Neuron (in vitro differentiated cells): ENCODE measurements at regions not wholly inside any gene's neighbourhood (a gene's known extent, or its start where the extent isn't known, plus 50 kb on each side); places are given as distances from the start of the nearest gene placed in this dataset.
"Not testable (repeated sequence)": the region's sequence is repeated elsewhere in the genome, so short reads cannot be mapped to it uniquely, and the experiment has no call there.

ENCODE experiments used
- H2AFZ ChIP-seq: one replicate; pipeline ENCODE4 v1.6.1; 2013; ENCODE audit warnings: low read depth, mild to moderate bottlenecking, inconsistent platforms, low read length, moderate library complexity
- H3K27me3 ChIP-seq: one replicate; pipeline ENCODE4 v1.6.1; 2013; ENCODE audit warnings: low read length; ENCODE audit not compliant: insufficient read depth
- H3K36me3 ChIP-seq: one replicate; pipeline ENCODE4 v1.6.1; 2013; ENCODE audit warnings: low read length; ENCODE audit not compliant: insufficient read depth
- H3K4me1 ChIP-seq: one replicate; pipeline ENCODE4 v1.6.1; 2013; ENCODE audit warnings: low read length; ENCODE audit not compliant: insufficient read depth
- H3K4me3 ChIP-seq: 2 replicates; pipeline ENCODE4 v1.5.1; 2013; ENCODE audit warnings: mild to moderate bottlenecking, low read length, moderate library complexity
- H3K9me3 ChIP-seq: one replicate; pipeline ENCODE4 v1.6.1; 2013; ENCODE audit warnings: low read length

- H3K27me3 ChIP-seq, result no peaks in the 10 kb centered on the region
Measured at GRCh38 chr22:42192547-42192946, 61.9 kb upstream of the CYP2D6 start.

GRCh38 chr22:42190274-42190673 is 59.7 kb upstream of the CYP2D6 start:
- Histone ChIP-seq H2AFZ (no peak overlapping the region), H3K4me1 (no peaks in the 10 kb centered on the region), H3K4me3 (no peak overlapping the region), H3K27me3 (no peaks in the 10 kb centered on the region), H3K9me3 (no peaks in the 10 kb centered on the region), H3K36me3 (peaks cover 3% of the 10 kb centered on the region)

More at GRCh38 chr22:42192547-42192946, 61.9 kb upstream of the CYP2D6 start:
- H3K36me3 ChIP-seq, result peaks cover 6% of the 10 kb centered on the region
- peaks cover 3% of the 10 kb centered on the region for H3K9me3 ChIP-seq
- H2AFZ ChIP-seq, result no peak overlapping the region
- H3K4me1 ChIP-seq, result no peaks in the 10 kb centered on the region
- no peak overlapping the region for H3K4me3 ChIP-seq

DNA sequence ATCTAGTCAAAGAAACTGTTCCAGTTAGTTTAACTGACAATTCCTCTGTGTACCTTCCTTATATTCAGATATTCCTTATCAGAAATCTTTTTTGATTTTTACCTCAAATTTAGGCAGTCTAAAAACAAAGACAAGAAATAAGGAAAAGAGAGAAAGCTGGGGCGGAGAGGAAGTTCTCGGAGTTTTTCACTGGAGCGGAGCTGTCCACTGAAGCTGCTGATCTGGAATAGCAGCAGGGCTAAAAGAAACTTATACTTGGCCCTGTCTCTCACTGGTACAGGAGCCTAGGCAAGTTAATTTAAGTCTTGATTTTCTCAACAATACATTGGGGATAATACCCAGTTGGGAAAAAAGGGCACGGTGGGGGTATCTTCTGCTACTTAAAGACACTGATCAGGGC is 59.2 kb upstream of the CYP2D6 start:
- Histone ChIP-seq H3K27me3 (no peaks in the 10 kb centered on the region), H3K9me3 (no peaks in the 10 kb centered on the region), H2AFZ (no peak overlapping the region), H3K36me3 (peaks cover 3% of the 10 kb centered on the region), H3K4me1 (no peaks in the 10 kb centered on the region), H3K4me3 (no peak overlapping the region)

DNA sequence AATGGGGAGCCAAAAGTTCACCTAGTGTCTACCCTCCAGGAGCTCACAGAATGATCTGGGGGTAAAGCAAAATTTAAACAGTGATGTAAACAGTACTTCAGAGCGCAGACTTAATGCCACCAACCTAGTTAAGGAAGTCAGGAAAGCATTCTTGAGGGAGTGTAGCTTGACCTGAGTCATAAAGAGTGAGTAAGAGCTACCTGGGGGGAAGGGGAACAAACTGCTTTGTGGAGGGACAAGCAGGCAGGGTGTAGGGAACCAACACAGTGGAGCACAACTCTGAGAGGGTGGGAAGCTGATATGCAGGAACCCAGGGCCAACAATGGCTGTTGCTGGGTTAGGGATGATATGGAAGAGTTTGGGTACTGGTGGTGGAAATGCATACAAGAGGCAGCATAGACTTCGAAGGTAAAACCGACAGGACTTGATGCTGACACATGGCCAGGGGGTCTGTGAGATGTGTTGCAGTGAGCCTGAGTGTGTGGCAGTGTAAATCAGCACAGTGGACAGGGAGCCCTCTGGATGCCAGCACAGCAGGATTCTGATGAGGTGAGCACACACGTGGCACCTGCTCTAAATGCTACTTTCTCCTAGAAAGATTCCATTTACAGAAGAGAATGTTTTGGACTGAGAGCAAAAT is 58.3 kb upstream of the CYP2D6 start:
- no peak overlapping the region for H2AFZ ChIP-seq
- no peaks in the 10 kb centered on the region for H3K9me3 ChIP-seq
- peaks cover 3% of the 10 kb centered on the region for H3K36me3 ChIP-seq
- H3K4me3 ChIP-seq, result no peak overlapping the region
- H3K4me1 ChIP-seq, result no peaks in the 10 kb centered on the region
- H3K27me3 ChIP-seq, result no peaks in the 10 kb centered on the region

- Histone ChIP-seq H2AFZ (no peak overlapping the region), H3K9me3 (no peaks in the 10 kb centered on the region), H3K4me3 (no peak overlapping the region)
Measured at GRCh38 chr22:42187646-42188045, 57.0 kb upstream of the CYP2D6 start.

GRCh38 chr22:42185915-42186439 is 55.4 kb upstream of the CYP2D6 start:
- Histone ChIP-seq H3K9me3 (no peaks in the 10 kb centered on the region), H3K4me3 (no peak overlapping the region), H3K27me3 (no peaks in the 10 kb centered on the region), H3K36me3 (peaks cover 3% of the 10 kb centered on the region), H2AFZ (no peak overlapping the region), H3K4me1 (no peaks in the 10 kb centered on the region)

More at GRCh38 chr22:42187646-42188045, 57.0 kb upstream of the CYP2D6 start:
- no peaks in the 10 kb centered on the region for H3K27me3 ChIP-seq
- H3K4me1 ChIP-seq, result no peaks in the 10 kb centered on the region
- H3K36me3 ChIP-seq, result peaks cover 3% of the 10 kb centered on the region

DNA sequence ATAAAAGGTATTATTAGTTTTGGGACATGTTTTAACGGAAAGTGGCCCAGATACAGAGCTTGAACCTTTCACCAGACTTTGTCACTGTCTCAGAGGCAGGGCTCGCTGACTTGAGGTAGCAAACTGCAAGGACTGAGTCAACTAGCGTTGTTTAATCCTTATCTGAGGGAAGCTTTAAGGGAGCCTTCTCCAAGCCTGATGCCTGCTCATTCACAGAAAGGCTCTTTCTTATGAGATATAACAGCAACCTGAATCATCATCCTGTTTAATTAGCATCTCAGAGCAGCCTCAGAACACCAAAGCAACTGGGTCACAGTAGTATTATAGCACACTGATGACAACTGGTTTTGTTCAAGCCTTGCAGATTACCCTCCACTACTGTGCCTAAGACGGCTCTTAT is 54.2 kb upstream of the CYP2D6 start:
- peaks cover 3% of the 10 kb centered on the region for H3K36me3 ChIP-seq
- H3K4me3 ChIP-seq, result no peak overlapping the region
- no peaks in the 10 kb centered on the region for H3K4me1 ChIP-seq
- no peaks in the 10 kb centered on the region for H3K9me3 ChIP-seq
- no peak overlapping the region for H2AFZ ChIP-seq
- no peaks in the 10 kb centered on the region for H3K27me3 ChIP-seq

DNA sequence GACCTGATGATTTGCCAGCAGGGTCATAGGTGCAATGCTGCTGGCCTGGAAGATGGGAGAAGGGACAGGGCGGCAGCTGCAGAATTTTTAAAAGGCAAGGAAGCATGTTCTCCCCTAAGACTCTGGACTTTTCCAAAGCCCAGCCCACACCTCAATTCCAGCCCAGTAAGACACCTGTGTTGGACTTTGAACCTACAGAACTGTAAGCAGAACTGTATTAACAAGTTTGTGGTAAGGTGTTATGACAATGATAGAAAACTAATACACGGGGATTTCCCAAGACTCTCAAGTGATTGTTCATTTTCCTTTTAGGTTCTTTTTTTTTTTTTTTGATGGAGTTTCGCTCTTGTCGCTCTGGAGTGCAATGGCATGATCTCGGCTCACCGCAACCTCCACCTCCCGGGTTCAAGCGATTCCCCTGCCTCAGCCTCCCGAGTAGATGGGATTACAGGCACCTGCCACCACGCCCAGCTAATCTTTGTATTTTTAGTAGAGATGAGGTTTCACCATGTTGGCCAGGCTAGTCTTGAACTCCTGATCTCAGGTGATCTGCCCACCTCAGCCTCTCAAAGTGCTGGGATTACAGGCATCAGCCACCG is 53.0 kb upstream of the CYP2D6 start:
- not testable (repeated sequence) for H2AFZ ChIP-seq, H3K27me3 ChIP-seq, H3K9me3 ChIP-seq, H3K4me1 ChIP-seq, H3K4me3 ChIP-seq, H3K36me3 ChIP-seq

DNA sequence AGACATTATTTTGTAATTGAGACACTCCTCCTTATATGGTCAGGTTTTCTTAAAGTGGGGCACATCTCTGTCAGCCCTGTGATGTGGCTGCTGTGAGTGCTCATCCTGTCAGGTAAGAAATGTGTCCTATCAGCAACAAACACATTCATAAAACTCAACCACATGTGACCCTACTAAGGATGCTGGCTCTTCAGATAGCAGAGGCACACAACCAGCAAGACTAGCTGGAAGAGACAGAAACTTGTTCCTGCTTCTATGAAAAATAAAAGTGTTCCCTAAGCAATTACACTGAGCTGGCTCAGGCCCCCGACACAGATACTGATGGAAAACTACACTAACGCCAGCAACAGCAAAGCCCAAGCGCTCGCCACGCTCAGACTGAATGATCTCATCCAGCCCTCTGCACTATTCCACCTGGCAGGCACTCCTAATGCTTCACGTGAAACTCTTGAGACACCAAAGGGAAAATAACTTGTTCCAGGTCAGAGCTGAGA is 49.8 kb upstream of the CYP2D6 start:
- H3K27me3 ChIP-seq, result no peaks in the 10 kb centered on the region

More for the DNA sequence above, 49.8 kb upstream of the CYP2D6 start:
- Histone ChIP-seq H2AFZ (no peak overlapping the region), H3K36me3 (peaks cover 11% of the 10 kb centered on the region), H3K4me1 (no peaks in the 10 kb centered on the region), H3K4me3 (no peak overlapping the region), H3K9me3 (no peaks in the 10 kb centered on the region)
